SHP77 (cell line): ENCODE measurements at regions not wholly inside any gene's neighbourhood (a gene's known extent, or its start where the extent isn't known, plus 50 kb on each side); places are given as distances from the start of the nearest gene placed in this dataset.

Experiments
- DNase-seq, 2 experiments: peaks; one replicate each; lab custom pipeline; 2025; lab: John Stamatoyannopoulos, UW

DNA sequence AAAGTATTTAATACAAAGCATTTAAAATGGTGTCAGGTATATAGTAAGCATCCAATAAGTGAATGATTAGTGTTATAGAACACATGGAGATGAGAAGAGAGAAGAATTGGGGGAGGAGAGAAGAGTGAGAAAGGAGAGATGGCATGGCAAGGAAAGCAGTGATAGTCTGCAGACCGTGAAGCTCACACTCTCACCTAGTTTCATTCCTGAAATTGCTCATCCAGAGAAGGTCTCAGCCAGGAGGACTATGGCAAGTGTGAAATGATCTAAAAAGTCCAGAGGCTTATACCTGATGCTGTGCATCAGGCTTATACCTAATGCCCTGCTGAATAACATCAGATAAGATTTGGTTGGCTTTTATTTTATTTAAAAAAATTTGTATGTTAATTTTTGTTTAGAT lies 351.6 kb upstream of the KLF12 start:
- no peak for DNase-seq

DNA sequence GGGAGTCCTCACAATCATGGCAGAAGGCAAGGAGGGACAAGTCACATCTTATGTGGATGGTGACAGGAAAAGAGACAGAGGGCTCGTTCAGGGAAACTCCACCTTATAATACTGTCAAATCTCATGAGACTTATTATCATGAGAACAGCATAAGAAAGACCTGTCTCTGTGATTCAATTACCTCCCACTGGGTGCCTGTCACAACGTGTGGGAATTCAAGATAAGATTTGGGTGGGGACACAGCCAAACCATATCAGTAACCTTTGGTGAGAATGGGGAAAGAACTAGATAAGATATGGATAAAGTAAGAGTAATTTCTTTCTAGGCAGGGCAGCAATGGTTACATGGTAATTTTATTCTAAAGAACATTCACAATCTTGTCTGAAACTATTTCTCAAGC lies 344.9 kb upstream of the KLF12 start:
- no peak for DNase-seq

DNA sequence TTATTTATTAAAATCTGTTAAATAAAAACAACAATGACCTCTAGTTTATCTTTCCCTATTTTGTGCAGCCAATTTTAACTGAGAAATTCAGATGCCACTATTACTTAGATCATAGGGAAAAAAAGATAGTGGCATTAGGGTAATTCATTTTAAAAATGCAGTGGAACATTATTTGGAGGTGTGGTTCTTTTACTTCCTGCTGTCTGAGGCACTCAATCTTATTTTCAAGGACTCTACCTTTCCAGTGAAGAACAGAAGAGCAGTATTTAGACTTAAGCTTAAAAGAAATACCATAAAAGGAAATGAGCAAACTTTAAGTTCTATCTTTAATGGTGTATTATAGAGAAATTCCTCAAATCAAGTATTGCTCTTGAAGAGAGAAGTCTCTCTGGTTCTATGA lies 342.6 kb upstream of the KLF12 start:
- no peak for DNase-seq

DNA sequence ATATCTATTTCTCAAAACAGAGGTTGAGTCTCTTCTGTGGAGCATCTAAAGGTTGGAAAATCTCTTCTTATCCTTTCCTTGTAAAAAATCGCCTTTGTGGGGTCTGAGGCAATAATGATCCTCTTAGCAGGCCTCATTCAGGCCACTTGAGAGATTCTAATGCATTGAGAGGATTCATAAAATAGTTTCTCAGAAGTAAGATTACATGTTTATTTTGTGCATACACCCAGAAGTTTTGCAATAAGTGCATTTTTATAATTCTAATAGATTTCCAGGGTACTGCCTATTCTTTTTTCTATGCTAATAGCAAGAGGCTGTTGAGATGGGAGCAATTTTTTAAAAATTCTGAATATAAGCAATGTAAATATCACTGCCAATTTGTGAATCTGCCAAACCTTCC lies 342.2 kb upstream of the KLF12 start:
- no peak for DNase-seq

DNA sequence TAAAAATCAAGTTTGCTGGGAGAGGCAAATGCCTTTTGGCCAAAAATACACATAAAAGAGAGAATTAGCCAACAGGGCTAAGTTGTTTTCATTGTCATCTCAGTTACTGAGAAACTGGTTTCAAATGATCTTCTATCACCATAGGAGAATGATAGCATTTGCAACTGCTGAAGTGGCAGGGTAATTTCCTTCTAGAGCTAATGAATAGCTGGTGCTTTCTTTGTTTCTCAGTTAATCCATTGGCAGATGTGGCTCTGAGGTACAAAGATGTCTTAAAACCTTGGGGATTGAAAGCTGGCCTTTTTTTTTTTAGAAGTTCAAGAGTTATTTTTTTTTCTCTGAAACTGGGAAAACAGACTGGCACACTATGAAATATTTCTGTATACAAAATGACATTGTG lies 332.7 kb upstream of the KLF12 start:
- DNase-seq: no peak

DNA sequence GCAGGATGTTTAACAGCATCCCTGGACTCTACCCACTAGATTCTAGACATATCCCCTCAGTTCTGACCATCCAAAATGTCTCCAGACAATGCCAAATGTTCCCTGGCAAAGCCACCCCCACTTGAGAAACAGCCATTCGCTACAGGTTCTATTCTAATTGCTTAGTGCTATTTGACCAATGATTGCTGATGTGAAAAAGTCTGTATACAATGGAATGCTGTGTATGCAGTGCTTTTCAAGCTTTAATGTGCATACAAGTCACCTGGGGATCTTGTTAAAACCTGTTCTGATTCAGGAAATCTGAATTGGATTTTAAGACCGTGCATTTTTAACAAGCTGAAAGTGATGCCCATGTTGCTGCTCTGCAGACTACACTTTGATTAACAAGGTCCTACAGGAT lies 331.8 kb upstream of the KLF12 start:
- DNase-seq: no peak

DNA sequence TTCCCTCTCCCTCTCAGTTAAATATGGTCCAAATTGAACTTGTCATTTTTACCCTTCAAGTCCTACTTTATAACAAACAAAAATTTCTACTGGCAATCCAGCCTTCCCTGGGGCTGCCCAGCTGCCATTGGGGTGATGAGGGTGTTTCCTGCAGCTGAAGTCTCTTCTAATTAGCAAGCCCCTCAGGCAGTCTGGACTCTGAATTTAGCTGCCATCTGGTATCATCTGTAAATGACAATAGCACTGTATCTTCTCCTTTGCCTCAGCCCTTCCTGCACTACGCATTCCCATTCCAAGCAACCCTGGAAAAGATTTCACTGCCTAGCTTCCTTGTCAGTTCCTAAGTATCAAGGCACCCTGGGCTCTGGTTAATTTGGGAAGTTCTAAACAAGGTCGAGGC lies 331.1 kb upstream of the KLF12 start:
- no peak for DNase-seq

DNA sequence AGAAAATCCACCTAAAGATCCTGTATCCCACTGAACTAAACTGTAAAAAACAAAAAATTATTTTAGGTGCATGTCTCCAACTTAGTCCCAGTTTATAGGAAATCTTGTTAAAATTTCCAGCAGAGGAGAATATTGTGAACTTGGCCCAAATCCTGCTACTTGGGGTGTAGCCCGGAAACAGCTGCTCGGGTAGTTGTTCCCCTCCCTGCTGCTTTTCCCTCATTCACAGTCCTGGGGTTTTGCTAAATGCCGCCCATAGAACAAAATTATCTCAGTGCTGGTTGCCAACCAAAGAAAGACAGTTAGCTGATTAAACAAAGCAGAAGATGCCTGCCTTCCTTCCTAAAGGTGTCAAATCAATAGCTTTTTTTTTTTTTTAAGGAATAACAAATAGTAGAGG lies 330.5 kb upstream of the KLF12 start:
- no peak for DNase-seq

DNA sequence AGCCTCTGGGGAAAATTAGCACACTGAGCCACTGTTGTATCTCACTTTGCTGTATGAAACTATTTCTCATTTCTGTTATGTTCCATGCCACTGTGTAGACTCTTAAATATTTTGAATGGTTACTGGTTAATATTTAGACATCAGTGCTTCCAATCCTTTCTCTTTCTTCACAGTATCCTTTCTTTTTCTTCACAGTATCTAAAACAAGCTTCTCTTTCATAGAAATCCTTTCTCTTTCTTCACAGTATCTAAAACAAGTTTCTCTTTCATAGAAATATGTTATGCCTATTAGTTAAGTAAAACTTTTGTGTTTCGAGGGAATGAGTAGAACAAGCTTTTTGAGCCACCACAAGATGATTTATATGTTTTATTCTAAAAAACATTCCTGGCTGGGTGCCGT lies 326.8 kb upstream of the KLF12 start:
- DNase-seq: no peak

DNA sequence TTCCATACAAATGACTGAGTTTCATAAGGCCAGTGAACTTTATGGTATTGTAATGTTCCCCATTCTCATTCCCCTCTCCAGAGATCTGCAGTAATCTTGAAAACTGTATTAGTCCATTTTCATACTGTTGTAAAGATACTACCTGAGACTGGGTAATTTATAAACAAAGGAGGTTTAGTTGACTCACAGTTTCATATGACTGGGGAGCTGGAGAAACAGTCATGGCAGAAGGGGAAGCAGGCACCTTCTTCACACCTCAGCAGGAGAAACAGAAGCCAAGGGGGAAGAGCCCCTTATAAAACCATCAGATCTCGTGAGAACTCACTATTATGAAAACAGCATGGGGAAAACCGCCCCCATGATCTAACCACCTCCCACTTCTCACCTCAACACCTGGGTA lies 318.7 kb upstream of the KLF12 start:
- DNase-seq: no peak

DNA sequence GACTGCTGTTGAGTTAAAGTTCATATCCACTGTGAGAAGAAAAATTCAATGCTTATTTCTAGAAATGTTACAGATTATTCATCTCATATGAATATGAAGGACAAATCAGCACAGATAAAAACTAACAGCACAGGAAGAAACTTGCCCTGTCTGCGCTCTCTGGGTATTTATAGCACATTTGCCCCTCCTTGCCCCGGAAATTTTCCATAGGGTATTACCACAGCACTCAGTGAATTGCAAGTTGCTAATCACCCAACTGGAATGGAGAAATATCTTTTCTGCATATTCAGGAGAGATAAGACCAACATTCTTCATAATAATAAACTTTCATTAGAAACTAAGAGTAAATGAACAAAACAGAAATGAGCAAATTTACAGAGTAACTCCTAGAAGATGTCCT lies 318.0 kb upstream of the KLF12 start:
- DNase-seq: no peak

DNA sequence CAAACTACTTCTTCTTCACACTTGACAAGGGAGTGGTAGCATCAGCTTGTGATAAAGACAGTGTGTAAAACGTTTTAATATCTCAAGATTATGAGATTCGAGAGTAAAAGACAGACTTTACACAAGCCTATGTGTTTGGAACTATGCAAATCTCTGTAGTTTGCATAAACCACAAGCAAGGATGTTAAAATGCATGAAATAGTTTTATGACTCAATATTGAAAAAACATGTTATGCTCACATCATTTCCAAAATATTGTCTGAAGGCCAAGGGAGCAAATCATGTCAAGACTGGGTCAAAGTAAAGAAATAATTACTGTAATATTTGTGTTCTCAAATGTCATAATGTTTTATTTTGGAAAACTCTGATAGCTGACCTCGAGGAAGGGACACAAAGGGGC lies 316.8 kb upstream of the KLF12 start:
- DNase-seq: no peak

DNA sequence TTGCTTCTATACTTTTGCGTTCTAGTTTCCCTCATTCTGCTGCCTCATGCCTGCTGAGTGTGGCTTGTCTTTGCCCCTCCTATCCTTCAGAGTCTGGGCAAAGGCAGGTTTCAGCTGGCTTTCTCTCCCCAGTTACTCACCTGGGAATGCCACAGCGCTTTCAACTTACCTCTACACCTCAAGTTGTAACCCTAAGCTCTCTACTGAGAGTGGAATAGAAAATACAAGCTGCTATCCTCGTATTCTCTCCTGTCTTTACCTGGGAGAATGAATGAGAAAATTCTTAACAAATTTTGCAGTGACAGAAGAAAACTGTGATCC lies 316.3 kb upstream of the KLF12 start:
- no peak for DNase-seq

DNA sequence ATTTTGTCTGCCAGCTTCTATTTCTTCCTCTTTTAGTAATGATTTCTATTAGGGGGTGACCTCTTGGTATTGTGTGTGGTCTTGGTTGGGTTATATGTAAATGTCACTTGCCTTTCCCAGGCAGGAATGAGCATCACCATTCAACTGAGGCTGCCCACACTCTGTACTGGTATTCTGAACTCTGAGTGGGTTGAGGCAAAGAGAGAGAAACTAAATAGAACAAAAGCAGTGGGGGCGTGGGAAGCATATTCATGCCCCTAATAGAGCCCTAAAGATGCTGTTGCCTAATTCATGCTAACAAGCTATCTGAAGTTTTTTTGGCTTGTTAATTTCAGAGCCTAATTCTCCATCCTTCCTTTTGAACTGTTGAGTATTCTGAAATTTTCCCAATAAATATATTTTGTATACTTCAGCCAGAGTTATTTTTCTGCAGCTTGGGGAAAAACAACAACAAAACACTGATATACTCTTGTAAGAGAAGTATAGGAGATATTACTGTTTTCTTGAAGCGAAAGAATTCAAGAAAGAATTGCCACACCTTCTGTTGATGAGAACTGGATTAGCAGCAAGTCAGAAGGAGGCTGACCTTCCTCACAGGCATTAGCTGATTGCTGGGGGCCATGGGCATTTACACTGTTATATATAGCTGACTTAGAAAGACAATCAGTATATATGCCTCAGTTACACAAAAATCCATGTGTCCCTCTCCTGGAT lies 315.8 kb upstream of the KLF12 start:
- DNase-seq: no peak

DNA sequence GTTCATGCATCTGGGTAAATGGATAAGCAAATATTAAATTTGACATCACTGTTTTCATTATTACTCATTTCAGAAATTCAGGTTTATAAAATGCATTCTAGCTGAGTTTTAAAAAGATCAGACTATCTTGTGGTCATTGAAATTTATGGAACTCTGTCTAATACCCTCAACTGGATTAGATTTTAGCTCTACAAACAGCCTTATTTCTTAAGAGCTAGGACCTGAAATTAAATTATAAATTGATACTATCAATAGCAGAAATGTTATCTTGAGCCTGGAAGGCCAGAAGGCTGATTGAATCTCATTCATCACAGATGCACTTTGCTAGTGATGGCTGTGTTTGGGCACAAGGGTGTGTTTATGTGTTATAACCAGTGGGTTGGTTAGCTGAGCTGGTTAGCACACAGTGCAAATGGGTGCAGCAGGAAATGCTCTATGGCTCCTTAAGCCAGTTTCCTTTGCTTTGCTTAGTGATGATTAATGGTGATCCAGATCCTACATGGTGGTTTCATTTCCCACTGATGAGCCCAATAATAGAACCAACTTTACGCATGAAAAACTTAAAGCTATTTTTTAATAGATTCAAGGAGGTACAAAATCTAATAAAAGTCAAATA lies 310.8 kb upstream of the KLF12 start:
- no peak for DNase-seq

DNA sequence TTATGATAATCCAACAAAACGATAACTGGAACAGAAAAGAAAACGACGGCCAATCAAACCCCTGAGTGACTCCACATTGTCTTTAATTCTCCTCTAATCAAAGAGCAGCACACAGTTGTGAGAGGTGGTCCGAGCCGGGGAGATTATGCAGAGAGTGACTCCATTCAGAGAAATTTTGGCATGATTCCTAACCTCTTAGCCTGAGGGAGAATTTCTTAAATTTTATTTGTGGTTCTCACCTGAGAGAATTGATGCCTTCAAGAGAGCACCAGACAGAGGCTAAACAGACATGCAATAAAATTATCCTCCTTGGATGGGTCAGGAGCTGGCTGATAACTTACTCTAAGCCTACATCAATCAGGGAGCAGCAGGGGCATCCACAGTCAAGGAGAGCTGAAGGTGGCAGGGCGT lies 310.0 kb upstream of the KLF12 start:
- no peak for DNase-seq

DNA sequence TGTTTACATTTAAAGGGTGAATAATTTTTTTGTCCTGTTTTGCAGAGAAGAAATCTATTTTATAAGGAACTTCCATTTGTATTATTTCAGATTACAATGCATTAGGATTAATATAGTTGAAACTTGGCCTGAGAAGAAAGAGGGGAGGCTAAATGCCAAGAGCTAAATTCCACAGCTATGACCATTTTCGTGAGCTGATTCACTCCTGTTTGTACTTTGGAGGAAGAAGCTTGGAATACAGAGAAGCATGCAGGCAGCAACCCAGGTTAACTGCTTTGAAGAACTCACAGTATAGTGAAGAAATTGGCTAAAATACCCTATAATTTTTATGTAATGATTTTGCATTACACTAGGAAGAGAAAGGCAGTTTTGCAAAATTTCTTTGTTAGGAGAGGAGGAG lies 309.4 kb upstream of the KLF12 start:
- DNase-seq: no peak

DNA sequence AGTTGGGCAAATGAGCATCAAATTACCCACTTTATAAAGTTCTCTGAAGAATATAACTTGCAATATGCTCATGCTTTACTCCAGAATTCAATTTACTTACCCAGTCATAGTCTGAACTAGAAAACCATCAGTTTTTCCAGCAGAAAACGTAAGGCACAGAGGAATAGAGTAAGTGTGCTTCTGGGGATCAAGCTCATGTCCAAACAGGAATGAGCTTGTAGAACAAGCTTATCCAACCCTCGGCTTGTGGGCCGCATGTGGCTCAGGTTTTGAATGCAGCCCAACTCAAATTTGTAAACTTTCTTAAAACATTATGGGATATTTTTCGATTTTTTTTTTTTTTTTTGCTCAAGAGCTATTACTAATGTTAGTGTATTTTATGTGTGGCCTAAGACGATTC lies 308.5 kb upstream of the KLF12 start:
- DNase-seq: no peak

DNA sequence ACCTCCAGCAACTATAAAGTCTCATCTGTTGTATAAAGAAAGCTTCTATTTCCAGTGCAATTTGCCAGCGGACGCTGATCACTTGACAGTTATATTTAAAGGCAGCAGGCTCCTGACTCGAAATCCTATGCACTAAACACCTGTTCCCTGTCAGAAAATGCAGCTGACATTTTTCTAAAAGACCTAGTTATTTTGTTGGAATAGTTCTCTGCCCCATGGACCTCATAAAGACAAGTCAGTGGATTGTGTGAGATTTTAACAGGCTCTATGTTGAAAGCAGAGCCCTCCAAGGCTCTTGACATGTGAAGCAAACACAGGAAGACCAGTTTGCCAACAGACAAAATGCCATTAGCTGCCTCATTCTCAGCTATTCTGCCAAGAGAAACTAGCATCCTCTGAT lies 304.7 kb upstream of the KLF12 start:
- DNase-seq: no peak

DNA sequence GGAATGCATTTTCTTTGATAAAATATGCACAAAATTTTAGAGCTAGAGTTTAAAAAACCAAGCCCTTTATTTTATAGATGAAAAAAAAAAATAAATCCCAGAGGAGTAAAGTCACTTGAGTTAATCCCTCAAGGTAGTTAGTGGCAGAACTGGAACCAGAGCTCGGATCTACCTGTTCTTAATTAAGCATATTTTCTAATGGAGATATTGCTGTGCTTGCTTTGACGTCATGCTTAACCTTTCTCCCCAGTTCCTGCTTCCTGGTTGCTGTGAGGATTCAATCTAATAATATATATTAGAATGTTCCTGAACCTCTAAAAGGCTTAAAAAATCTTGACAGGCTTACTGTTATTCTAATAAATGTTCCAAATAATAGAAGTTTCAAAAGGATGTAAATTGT lies 300.6 kb upstream of the KLF12 start:
- no peak for DNase-seq

DNA sequence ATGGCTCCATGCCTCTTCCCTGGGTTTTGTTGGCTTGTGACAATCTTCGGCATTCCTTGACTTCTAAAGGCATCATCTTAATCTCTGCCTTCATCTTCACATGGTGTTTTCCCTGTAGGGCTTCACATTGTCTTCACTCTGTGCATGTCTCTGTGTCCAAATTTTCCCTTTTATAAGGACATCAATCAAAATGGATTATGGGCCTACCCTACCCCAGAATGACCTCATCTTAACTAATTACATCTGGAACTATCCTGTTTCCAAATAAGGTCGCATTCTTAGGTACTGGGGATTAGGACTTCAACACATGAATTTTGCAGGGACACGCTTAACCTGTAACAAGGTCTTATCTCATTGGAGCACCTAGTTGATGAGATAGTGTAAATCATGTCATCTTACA lies 290.3 kb upstream of the KLF12 start:
- DNase-seq: no peak

DNA sequence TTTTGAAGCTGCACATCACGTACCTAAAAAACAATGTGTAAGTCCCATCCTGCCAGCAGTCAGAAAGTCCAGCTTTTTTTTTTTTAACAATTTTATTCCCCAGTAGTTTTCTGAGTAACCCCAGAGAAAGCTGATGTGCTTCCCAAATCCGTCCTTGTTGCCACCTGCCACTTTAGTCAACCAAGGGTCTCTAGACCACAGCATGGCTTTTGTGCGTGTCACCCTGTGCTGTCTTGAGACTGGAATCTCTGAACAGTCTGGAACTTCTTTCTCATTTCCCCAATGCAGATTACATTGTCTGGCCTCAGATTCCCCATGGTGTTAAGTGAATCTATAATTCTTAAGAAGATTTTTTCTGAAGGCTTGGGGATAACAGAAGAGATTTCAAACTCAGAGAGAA lies 289.2 kb upstream of the KLF12 start:
- no peak for DNase-seq

DNA sequence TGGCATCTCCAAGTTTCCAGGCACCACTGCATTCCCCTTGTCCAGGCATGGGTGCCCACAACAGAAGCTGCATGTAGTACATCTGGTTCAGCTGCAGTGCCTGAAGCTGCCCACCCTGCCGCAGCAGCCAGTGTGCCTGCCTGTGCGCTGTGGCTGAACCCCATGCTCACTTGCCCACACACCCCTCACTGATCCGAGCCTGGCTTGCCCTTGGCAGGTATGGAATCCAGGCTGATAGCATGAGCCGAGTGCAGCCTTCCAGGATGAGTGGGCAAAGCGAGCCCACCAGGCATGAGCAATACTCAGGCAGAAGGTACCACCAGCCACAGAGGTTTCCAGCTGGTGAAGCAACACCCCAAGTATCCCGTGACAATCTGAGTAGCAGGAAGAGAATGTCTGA lies 280.3 kb upstream of the KLF12 start:
- no peak for DNase-seq

DNA sequence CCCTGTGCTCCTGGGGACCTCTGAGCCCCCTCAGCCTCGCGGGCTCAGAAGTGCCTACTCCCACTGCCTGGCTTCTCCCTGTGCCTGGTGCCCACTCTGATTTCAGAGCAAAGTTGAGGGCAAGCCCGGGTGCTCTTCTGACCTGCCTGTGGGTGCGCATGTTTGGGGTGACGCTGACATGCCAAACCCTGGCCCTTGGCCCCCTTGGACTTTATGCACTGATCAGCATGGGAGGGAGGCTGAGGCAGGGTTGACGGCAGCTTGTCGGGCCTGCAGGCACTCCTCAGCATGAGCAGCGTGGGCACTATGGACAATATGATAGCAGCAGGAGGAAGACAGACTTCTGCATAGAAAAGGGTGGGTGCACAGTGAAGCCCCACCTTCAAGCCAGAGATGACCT lies 279.3 kb upstream of the KLF12 start:
- no peak for DNase-seq

DNA sequence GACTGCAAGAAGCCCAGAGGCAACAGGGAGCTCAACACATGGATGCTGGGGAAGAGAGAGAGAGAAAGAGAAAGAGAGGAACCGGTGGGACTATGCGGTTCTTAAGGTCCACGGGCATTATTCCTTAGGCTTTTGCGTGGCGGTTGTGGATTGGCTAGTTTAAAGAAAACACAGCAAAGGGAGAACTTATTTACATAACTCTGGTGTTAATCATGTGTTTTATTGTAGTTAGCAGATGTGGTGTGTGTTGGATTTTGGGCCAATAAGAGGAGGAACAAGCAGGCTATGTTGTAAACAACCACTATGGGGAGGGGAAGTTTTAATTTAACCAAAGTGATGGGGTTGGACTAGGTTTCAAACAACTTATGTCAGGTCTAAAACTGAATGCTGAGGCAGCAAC lies 275.3 kb upstream of the KLF12 start:
- no peak for DNase-seq
